ENCODE measurements at regions not wholly inside any gene's neighbourhood (a gene's known extent, or its start where the extent isn't known, plus 50 kb on each side); places are given as distances from the start of the nearest gene placed in this dataset.
A peak's percentile ranks its signal among the peaks of the same experiment; 100 is the strongest.

GRCh38 chr9:95757439-95757838, 118.1 kb upstream of the ERCC6L2 start:
- no peak for DNase-seq (ENCODE audit: low read depth in 3 of 3)

GRCh38 chr9:95756986-95757385, 118.5 kb upstream of the ERCC6L2 start:
- DNase-seq (ENCODE audit: low read depth in 3 of 3) = no peak

GRCh38 chr9:95756101-95756500, 119.4 kb upstream of the ERCC6L2 start:
- no peak for DNase-seq (ENCODE audit: low read depth in 3 of 3)

DNA sequence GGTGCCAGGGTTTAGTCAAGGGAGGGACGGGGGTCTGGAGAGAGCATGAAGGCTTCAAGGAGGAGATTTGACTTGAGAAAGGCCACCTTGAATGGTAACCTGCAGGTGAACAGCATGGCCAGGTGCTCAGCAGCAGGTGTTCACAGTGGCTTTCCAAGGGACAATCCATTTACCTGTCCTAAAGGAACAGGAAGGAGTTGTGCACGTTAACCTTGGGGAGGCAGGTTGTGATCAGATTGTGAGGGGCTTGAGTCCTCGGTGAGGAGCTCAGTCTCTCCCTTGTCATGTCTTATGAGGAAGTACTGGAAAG, 120.1 kb upstream of the ERCC6L2 start:
- DNase-seq (ENCODE audit: low read depth in 3 of 3) = no peak

DNA sequence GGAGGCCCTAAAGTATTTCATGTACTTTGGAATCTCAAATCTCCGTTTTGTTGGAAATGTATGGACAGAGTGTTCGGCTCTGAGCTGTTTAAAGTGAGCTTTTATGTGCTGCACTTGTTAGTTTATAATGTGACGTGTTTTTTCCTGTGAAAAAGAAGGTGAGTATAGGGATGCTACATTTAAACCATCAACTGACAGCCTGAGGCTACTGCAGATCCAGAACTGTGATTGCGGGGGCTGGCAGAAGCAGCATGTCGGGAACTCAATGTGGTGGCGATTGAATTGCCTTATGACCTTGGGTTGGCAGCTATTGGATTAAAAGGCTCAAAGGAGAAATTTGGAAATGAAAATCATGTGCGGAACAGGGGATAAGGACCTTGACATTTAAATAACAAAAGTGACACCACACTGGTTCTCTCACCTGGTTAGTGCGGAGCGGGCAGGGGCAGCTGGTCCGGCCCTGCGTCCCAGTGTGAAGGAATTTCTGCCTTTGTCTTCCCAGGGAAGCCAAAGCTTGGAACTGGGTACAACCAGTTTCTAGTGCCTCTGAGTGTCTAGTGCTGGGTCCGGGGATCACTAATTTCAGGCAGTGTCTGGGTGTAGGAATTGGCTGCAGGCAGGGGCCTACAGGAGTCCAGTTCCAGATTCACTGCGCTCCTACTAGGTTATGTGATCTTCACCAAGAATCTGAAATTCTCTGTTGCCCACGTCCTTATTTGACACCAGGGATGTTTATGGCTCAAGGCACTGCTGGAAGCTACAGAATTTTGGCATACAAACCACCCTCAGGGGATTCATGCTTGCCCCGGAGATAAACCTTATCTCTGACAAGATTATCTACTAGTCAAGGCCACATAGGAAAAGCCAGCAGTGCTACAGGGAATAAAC, 120.7 kb upstream of the ERCC6L2 start:
- no peak for DNase-seq (ENCODE audit: low read depth in 3 of 3)

DNA sequence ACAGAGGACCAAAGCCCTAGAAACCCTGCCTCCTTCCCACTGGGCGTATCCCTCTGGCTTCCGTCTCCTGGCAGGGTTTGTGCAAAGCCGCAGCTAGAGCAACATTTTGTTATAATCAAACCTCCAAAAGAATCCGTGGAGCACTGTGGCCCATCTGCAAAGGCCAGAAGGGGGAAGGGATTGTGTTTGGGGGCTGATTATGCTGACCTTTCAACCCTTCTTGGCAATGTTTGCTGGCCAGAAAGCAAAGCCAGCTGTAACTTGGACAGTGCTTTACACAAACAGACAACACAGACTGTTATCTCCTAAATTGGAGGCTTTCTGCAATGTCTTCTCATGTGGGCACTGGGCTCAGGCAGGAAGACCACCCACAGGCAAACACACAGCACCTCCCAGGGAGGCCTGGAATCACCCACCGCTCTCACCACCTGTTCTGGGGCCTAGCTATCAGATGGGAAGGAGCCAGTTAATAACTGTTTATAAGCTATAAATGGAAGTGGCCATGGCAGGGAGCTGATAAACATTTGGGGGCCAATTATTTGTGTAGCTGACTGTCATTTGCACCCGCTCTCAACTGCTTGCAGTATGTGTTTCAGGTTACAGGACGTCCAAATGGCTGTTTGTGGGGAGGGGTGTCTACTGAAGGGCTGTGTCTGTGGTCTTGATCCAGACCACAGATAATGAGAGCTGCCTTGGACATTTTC, 121.6 kb upstream of the ERCC6L2 start:
- DNase-seq (ENCODE audit: low read depth in 3 of 3) = no peak

- no peak for DNase-seq (ENCODE audit: low read depth in 3 of 3)
Measured at GRCh38 chr9:95752129-95752731, 123.3 kb upstream of the ERCC6L2 start.

DNA sequence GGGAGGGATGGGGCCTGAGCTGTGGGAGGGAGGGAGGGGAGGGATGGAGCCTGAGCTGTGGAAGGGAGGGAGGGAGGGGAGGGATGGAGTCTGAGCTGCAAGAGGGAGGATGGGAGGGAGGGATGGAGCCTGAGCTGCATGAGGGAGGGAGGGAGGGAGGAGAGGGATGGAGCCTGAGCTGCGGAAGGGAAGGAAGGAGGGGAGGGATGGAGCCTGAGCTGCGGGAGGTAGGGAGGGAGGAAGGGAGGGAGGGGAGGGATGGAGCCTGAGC, 124.0 kb upstream of the ERCC6L2 start:
- no peak for DNase-seq (ENCODE audit: low read depth in 3 of 3)

GRCh38 chr9:95750725-95751519, 124.6 kb upstream of the ERCC6L2 start:
- peak in 1 of 3 experiments; percentile 30 for DNase-seq (ENCODE audit: low read depth in 3 of 3)

DNA sequence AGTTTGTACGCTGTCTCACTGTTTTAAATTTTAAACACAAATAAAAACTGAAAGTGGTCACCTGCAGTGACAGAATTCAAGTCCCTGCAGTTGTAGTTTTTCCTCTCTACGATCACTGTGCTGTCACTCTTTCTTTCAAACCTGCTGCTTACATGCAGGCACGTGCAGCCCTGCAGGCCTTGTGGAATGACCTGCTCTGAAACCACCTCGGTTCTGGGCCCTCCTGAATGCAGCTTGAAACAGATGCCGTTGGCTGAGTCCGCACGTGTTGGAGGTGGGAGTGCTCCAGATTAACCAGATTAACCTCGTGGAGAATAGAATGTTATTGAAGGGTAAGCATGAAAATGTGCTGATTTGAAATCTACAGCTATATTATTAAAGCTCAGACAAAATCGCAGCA, 126.0 kb upstream of the ERCC6L2 start:
- no peak for DNase-seq (ENCODE audit: low read depth in 3 of 3)

DNA sequence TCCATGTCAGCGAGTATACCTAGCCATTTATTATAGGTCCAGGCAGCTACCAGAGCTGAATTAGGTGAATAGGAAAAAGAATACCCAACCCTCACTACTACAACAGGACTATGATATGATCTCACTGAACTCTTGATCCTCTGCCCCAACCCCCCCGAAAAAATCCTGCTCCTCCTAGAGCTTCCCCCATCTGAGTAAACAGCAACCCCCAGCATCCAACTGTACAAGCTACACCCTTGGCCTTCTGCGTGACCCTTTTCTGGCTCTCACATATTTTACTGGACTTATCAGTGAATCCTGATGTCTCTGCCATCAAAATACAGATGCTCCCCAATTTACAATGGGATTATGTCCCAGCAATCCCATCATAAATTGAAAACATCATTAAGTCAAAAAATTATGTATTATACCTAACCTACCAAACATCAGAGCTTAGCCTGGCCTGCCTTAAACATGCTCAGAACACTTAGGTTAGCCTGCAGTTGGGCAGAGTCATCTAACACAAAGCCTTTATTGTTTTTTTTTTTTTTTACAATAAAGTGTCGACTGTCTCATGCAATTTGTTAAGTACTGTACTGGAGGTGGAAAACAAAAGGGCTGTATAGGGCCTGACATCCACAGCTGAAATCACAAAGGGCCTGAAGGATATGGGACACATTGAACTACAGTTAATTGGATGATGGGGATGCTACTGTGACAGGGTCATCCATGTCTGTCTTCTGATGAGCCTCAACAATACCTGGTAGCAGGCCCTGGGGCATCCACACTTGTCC, 128.9 kb upstream of the ERCC6L2 start:
- no peak for DNase-seq (ENCODE audit: low read depth in 3 of 3)

DNA sequence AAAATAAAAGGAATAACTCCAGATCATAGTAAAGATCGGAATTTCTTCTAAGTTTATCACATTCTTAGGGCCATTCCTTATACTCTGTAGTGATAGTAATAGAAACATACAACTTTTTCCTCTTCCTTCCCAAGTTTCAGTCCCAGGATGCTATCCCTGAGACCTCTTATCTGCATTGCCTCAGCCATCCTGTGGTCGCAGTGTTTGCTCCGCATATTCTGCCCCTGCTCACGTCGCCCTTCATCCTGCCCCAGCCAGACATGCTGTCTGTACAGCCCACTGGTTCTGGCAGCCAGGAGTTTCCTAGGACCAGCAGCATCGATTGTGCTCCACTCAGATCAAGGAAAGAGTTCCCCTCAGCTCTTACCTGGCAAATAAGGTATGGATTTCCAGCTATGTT, 132.7 kb upstream of the ERCC6L2 start:
- no peak for DNase-seq (ENCODE audit: low read depth in 3 of 3)

DNA sequence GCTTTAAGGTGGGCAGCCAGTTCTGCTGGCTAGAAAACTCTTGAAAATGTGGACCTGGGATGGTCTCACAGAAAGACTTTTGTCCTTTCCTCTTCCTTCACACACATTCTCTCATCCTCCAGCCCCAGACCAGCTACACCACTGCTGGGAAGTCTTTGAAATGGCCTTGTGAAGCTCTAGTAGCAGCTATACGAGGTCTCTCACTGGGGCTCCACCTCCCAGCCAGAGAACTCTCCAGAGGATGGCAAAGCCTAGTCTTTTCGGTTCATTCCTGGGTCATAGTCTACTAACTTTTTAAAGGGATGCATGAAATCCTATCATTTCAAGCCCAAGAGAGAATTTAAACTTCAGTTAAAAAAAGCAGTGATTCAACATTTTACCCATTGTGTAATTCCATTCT, 133.9 kb upstream of the ERCC6L2 start:
- no peak for DNase-seq (ENCODE audit: low read depth in 3 of 3)

DNA sequence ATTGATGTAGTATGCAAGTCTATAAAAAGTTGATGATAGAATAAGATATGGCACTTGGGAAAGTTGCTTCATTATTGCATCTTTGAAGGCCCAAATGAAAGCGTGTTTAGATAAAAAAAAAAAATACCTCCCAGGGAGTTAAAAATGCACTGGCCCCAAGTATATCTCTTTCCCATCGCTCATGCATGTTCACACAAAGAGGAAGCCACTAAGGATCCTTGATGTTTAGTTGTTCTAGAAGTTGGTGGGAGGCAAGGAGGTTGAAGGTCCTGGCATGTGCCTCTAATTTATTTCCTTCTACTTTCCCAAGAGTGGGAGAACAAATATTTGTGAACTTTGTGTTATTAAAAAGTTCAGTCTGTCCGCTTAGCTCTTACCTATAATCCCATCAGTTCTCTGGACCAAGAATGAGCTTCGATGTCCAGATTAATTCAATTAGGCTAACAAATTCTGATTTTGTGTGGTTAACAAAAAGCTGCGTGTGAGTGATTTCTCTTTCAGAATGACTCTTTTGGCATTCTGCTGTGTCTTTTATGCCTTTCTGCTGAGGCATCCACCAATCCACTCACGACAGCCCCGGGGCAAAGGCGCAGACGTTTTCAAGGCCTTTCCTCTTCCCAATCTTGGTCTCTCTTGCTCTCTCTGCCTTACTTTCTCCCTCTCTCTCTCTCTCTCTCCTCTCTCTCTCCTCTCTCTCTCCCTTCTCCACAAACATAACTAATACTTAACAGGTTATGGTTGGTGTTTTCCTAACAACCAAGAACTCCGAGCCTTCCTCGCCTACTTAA, 135.1 kb upstream of the ERCC6L2 start:
- no peak for DNase-seq (ENCODE audit: low read depth in 3 of 3)

DNA sequence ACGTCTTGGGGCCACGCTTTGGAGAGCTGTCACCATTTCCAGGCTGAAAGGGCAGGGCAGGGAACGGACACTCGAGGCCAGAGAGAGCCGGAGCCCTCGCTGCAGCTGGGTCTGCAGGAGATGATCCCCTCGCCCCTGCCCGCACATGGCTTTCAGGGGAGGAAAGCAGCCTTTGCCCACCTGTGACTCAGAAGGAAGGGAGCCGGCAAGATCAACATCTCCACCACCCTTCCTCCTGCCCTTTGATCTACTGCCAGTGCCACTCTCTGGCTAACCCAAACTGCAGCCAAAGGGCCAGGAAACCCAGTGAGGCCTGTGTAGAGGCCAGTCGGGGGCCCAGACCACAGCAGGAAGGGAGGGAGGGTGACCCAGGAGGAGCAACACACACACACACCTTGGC, 137.1 kb upstream of the ERCC6L2 start:
- DNase-seq (ENCODE audit: low read depth in 3 of 3) = no peak

- no peak for DNase-seq (ENCODE audit: low read depth in 3 of 3)
Measured at GRCh38 chr9:95736891-95737522, 138.5 kb upstream of the ERCC6L2 start.

DNA sequence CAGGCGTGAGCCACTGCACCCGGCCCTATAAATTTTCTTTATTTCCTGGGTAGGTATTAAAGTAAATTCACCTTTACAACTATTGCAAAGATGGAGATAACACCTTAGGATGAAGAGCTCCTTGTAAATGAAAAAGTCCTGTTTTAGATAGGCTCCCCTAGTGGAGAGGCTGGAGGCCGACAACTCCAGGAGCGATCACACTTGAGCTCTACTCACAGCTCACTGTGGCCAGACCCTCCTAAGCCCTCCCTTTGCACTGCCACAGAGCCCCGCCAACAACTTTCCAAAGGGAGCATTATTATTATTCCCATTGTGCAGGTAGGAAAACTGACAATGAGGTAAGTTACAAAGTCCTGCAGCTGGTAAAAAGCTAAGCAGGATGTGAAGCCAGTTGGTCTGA, 139.1 kb upstream of the ERCC6L2 start:
- DNase-seq (ENCODE audit: low read depth in 3 of 3) = no peak

GRCh38 chr9:95735701-95736100, 139.8 kb upstream of the ERCC6L2 start:
- no peak for DNase-seq (ENCODE audit: low read depth in 3 of 3)

DNA sequence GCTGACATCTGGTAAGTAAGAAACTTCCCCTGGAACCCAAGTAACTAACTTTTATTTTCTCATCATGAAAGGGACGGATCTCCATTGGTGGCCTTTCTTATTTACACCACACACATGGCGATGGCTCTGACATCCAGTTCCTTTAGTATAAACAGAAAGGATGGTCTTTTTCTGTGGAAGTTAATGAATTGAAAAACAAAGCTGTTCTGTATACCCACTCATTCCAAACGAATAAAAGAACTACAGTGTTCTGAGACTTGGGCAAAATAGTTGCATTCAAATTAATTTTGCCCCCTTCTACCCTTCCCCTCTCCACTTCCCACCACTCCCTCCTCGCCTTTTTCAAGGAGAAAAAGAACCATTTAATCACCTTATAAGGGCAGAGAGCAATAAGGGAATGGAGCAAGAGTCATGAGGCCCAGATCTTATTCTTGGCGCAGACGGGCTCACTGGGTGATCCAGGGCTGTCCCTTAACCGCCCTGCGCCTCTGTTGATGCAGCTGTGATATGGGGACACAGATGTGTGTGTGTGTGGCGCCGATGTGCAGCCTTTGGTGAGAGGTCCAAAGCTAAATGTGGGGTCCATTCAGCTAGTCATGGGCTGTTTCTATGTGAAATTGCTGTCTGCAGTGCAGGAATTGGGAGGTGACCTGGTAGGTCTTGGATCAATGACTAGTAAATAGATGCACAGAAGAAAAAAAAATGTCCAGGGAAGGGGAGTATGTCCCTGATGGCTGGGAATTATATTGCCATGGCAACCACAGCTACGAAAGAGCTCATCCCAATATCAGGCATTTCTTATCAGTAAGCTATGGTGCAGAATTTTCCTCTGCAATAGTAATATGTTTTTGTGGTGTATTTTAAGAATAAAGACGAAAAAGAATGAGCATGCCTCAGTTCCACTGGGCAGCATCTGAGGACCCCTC, 141.5 kb upstream of the ERCC6L2 start:
- DNase-seq (ENCODE audit: low read depth in 3 of 3) = no peak

Data from stimulated activated CD4-positive, alpha-beta T cell treated with anti-CD3 and anti-CD28 coated beads, TNF-alpha, amount 100 ng/mL, for 24 hours (primary cell).